Spleen (tissue), 7 donors: ENCODE measurements at regions not wholly inside any gene's neighbourhood (a gene's known extent, or its start where the extent isn't known, plus 50 kb on each side); places are given as distances from the start of the nearest gene placed in this dataset.

ENCODE experiments used
- POLR2A ChIP-seq, 3 donors: fragments of 450-650 bp; IDR thresholded peaks; one replicate each; pipeline ENCODE4 v1.5.1; 2017; ENCODE audit warnings: antibody characterized with exemption in 3 of 3, mild to moderate bottlenecking in 1 of 3
- POLR2AphosphoS5 ChIP-seq, 3 donors: sonication (generic); formaldehyde crosslinking; IDR thresholded peaks; one replicate each; pipeline ENCODE4 v1.5.1; 2017; ENCODE audit warnings: antibody characterized with exemption in 3 of 3
- TF ChIP-seq, protein P1 (sequence below), 11 experiments: fragments of 200-600 bp in 7 of 11; fragments of 450-650 bp in 4 of 11; sonication (generic) in 4 of 11; IDR thresholded peaks in 8 of 11; conservative IDR thresholded peaks in 3 of 11; 1 replicate in 7 of 11; 2 replicates in 4 of 11; pipeline versions ENCODE4 v1.4.0 to v1.8.0; 2016 to 2021; ENCODE audit warnings: antibody characterized with exemption in 11 of 11, inconsistent platforms in 4 of 11, mild to moderate bottlenecking in 1 of 11
- donor health status: DM: no; HTN: no; CAD: no; lungs with moderate emphysema.
- donor health status: DM: no; HTN: no; CAD: no.
- donor health status: DM: no; HTN: no; CAD: no.

DNA sequence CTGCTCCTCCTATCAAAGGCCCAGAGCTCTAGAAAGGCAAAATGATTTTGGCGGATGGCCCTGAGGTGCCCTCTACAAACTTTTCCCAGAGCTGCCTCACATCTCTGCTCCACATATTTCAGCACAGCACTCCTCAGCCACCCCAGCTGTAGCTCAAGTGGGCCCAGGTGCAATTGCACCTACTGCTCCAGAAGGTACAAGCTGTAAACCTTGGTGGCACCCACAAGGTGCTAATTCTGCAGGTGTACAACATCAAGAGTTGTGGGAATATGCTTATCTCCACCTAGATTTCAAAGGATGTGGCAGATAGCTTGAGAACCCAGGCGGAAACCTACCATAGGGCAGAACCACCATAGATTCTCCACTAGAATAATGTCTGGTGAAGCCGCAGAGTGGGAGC is 432.2 kb downstream of the TMEM232 start:
- TF ChIP-seq, protein P1, sequence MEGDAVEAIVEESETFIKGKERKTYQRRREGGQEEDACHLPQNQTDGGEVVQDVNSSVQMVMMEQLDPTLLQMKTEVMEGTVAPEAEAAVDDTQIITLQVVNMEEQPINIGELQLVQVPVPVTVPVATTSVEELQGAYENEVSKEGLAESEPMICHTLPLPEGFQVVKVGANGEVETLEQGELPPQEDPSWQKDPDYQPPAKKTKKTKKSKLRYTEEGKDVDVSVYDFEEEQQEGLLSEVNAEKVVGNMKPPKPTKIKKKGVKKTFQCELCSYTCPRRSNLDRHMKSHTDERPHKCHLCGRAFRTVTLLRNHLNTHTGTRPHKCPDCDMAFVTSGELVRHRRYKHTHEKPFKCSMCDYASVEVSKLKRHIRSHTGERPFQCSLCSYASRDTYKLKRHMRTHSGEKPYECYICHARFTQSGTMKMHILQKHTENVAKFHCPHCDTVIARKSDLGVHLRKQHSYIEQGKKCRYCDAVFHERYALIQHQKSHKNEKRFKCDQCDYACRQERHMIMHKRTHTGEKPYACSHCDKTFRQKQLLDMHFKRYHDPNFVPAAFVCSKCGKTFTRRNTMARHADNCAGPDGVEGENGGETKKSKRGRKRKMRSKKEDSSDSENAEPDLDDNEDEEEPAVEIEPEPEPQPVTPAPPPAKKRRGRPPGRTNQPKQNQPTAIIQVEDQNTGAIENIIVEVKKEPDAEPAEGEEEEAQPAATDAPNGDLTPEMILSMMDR (IDR thresholded peaks at IDR 0.05 in 8 of 11, conservative IDR thresholded peaks at IDR 0.05 in 3 of 11): no peak
- TF ChIP-seq POLR2AphosphoS5 (IDR thresholded peaks at IDR 0.05) (no peak), POLR2A (IDR thresholded peaks at IDR 0.05) (no peak)
